A673 (cell line): ENCODE measurements at regions not wholly inside any gene's neighbourhood (a gene's known extent, or its start where the extent isn't known, plus 50 kb on each side); places are given as distances from the start of the nearest gene placed in this dataset.

Source experiments
- BruUV-seq: library from RNA; stranded (reverse); fragments of 400-500 nt; replicated peaks from 2 replicates; lab custom pipeline; 2021; lab: Mats Ljungman, UMichigan
- CTCF ChIA-PET: fragments of 300-600 bp; sonication (Branson Sonifier 250); formaldehyde crosslinking; loops from one replicate; lab custom pipeline; 2022; ENCODE audit warnings: antibody characterized with exemption; lab: Charles Lee
- POLR2A ChIA-PET: fragments of 300-600 bp; sonication (Branson Sonifier 250); formaldehyde crosslinking; loops from one replicate; lab custom pipeline; 2022; ENCODE audit warnings: antibody characterized with exemption; ENCODE audit not compliant: low non-redundant PET; lab: Charles Lee
- DNase-seq: peaks from one replicate; pipeline ENCODE4 v3.0.0-alpha.2; 2015; ENCODE audit warnings: low spot score
- H3K27ac ChIP-seq: fragments of 200-600 bp; sonication (generic); 2 replicates; pipeline ENCODE4 v1.5.1; 2016; ENCODE audit warnings: mixed run types, low read depth, mild to moderate bottlenecking, mixed read lengths, antibody characterized with exemption, low read length; ENCODE audit not compliant: poor library complexity, severe bottlenecking
- H3K27me3 ChIP-seq: fragments of 200-600 bp; sonication (generic); replicated peaks from 2 replicates; pipeline ENCODE4 v1.6.1; 2017; ENCODE audit warnings: mixed run types, low read depth, mild to moderate bottlenecking, mixed read lengths, antibody characterized with exemption, low read length; ENCODE audit not compliant: insufficient read depth, poor library complexity
- H3K36me3 ChIP-seq: fragments of 200-600 bp; sonication (generic); 2 replicates; pipeline ENCODE4 v1.6.1; 2016; ENCODE audit warnings: mixed run types, mild to moderate bottlenecking, mixed read lengths, antibody characterized with exemption, low read length; ENCODE audit not compliant: insufficient read depth, poor library complexity, severe bottlenecking
- H3K4me1 ChIP-seq: fragments of 200-600 bp; sonication (generic); 2 replicates; pipeline ENCODE4 v1.6.1; 2017; ENCODE audit warnings: mixed run types, mild to moderate bottlenecking, mixed read lengths, antibody characterized with exemption, low read length; ENCODE audit not compliant: insufficient read depth, poor library complexity, severe bottlenecking
- H3K4me3 ChIP-seq: fragments of 200-600 bp; sonication (generic); 2 replicates; pipeline ENCODE4 v1.5.1; 2016; ENCODE audit warnings: low read depth, mixed run types, mild to moderate bottlenecking, mixed read lengths, low read length; ENCODE audit not compliant: poor library complexity, severe bottlenecking
- H3K9me3 ChIP-seq: fragments of 200-600 bp; sonication (generic); 2 replicates; pipeline ENCODE4 v1.6.1; 2016; ENCODE audit warnings: mixed run types, low read depth, mild to moderate bottlenecking, mixed read lengths, antibody characterized with exemption, low read length; ENCODE audit not compliant: poor library complexity, severe bottlenecking
- EZH2 ChIP-seq: fragments of 200-600 bp; sonication (generic); IDR thresholded peaks from 2 replicates; pipeline ENCODE4 v1.6.1; 2017; ENCODE audit warnings: borderline replicate concordance, low read depth, mild to moderate bottlenecking, mixed read lengths, antibody characterized with exemption, low read length; ENCODE audit not compliant: poor library complexity, severe bottlenecking
- intact Hi-C: fragments of 100-400 bp; cut with micrococcal nuclease; formaldehyde crosslinking; loops from one replicate; pipeline ENCODE4 v1.10.0; 2022; ENCODE audit not compliant: unreplicated experiment
- TF ChIP-seq, protein P1 (sequence below): fragments of 300-800, 200-600 bp; sonication (generic); conservative IDR thresholded peaks from 2 replicates; pipeline ENCODE4 v1.5.1; 2017; ENCODE audit warnings: low read depth, mild to moderate bottlenecking, antibody characterized with exemption, low read length, moderate library complexity, mixed read lengths

DNA sequence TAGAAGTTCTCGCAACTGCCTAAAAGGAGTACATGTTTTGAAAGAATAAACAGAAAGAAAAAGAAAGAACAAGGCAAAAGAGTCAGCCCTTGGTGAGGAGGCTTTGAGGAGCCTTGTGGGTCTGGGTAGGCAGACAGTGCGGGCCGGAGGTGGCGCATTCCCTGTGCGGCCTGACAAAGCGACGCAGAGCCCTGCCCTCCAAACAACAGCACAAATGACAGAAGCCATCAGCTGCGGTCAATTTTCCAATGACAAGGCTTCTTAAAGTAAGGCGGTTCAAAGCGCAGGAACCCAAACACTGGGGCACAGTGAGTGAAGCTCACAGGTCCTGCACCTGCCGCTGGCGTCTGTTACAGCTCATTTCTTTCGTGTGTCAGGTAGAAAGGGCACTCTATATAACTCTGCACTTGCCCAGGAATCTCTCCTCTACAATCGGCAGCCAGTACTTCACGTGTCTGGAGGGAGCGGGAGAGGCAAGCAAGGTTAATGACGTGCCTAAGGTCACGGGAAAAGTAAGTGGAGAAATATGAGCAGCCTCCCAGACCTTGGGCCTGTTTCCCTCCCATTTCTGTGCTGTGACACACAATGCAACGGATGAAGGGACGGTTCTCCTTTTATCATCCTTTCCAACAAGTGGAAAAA lies 178.1 kb downstream of the OPA1 start:
- Histone ChIP-seq H3K9me3 (no peaks in the 10 kb centered on the region), H3K36me3 (no peaks in the 10 kb centered on the region), H3K4me1 (peaks cover 14% of the 10 kb centered on the region), H3K4me3 (no peak overlapping the region), H3K27ac (no peak overlapping the region), H3K27me3 (no peaks in the 10 kb centered on the region)
- POLR2A ChIA-PET = no interaction called here
- CTCF ChIA-PET = no interaction called here
- TF ChIP-seq, protein P1, sequence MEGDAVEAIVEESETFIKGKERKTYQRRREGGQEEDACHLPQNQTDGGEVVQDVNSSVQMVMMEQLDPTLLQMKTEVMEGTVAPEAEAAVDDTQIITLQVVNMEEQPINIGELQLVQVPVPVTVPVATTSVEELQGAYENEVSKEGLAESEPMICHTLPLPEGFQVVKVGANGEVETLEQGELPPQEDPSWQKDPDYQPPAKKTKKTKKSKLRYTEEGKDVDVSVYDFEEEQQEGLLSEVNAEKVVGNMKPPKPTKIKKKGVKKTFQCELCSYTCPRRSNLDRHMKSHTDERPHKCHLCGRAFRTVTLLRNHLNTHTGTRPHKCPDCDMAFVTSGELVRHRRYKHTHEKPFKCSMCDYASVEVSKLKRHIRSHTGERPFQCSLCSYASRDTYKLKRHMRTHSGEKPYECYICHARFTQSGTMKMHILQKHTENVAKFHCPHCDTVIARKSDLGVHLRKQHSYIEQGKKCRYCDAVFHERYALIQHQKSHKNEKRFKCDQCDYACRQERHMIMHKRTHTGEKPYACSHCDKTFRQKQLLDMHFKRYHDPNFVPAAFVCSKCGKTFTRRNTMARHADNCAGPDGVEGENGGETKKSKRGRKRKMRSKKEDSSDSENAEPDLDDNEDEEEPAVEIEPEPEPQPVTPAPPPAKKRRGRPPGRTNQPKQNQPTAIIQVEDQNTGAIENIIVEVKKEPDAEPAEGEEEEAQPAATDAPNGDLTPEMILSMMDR = no peak
- no peak for TF ChIP-seq EZH2
- no peak for DNase-seq
- BruUV-seq = no TSS peak
- intact Hi-C loops = no loop called here

GRCh38 chr3:193771653-193772421 lies 178.8 kb downstream of the OPA1 start:
- BruUV-seq = no TSS peak
- Histone ChIP-seq H3K36me3 (no peaks in the 10 kb centered on the region), H3K4me3 (no peak overlapping the region), H3K9me3 (no peaks in the 10 kb centered on the region), H3K27ac (no peak overlapping the region), H3K4me1 (peaks cover 21% of the 10 kb centered on the region), H3K27me3 (no peaks in the 10 kb centered on the region)
- no peak for DNase-seq
- TF ChIP-seq, protein P1 = no peak
- TF ChIP-seq EZH2 = no peak
- ChIA-PET CTCF (no interaction called here), POLR2A (no interaction called here)
- intact Hi-C loops = no loop called here

DNA sequence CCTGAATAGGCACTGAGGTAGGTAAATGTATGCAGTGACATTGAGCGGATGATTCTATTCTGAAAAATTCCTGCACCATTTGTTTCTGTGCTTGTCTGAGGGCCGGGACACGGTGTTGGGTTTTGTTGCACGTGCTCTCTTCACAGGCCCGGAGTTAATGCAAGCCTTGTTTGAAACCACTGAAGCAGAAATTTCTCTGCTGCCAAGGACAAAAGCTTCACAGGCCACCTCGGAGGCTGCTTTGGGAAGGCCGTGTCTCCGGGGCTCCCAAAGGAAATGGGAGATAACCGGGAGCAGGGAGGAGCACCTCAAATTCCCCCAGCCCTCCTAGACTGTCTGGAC lies 179.4 kb downstream of the OPA1 start:
- ChIA-PET POLR2A (interaction anchor here (0.5 kb wide), 1 partner anchor 552 kb away, joined by 4 read pairs; no protein-coding TSS in a partner anchor), CTCF (no interaction called here)
- no TSS peak for BruUV-seq
- no peaks in the 10 kb centered on the region for H3K27me3 ChIP-seq
- H3K27ac ChIP-seq = no peak overlapping the region
- intact Hi-C loops = no loop called here
- no peaks in the 10 kb centered on the region for H3K36me3 ChIP-seq
- peaks cover 27% of the 10 kb centered on the region for H3K4me1 ChIP-seq
- no peak overlapping the region for H3K4me3 ChIP-seq
- DNase-seq = no peak
- H3K9me3 ChIP-seq = no peaks in the 10 kb centered on the region
- TF ChIP-seq, protein P1 = no peak
- no peak for TF ChIP-seq EZH2
